Ishikawa (cell line): ENCODE measurements at regions not wholly inside any gene's neighbourhood (a gene's known extent, or its start where the extent isn't known, plus 50 kb on each side); places are given as distances from the start of the nearest gene placed in this dataset.

Source experiments
- CREB1 ChIP-seq: IDR thresholded peaks from 2 replicates; pipeline ENCODE4 v1.6.1; 2012; ENCODE audit warnings: low read depth
- EGR1 ChIP-seq: IDR thresholded peaks from 2 replicates; pipeline ENCODE4 v1.6.1; 2012
- EP300 ChIP-seq: IDR thresholded peaks from 2 replicates; pipeline ENCODE4 v1.6.1; 2012; ENCODE audit warnings: borderline replicate concordance
- FOXM1 ChIP-seq: IDR thresholded peaks from 2 replicates; pipeline ENCODE4 v1.6.1; 2012; ENCODE audit warnings: low read depth, borderline replicate concordance
- MAX ChIP-seq: IDR thresholded peaks from 2 replicates; pipeline ENCODE4 v1.6.1; 2012
- REST ChIP-seq: IDR thresholded peaks from 2 replicates; pipeline ENCODE4 v1.6.1; 2012; ENCODE audit warnings: low read depth, mild to moderate bottlenecking

DNA sequence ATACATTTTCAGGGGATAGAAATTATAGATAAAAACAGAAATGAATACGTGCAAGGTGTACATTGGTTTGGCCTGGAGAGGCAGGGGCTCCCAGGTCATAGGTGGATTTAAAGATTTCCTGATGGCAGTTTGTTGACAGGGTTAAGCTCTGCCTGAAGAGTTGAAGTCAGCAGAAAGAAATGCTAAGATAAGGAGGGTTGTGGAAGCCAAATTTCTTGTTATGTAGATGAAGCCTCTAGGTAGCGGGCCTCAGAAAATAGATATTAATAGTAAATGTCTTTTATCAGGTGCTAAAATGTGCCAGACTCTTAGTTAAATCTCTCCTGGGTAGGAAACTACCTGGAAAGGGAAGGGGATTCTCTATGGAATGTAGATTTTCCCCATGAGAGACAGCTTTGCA lies 188.8 kb downstream of the CDH26 start:
- TF ChIP-seq MAX: no peak
- TF ChIP-seq FOXM1: no peak
- TF ChIP-seq EP300: no peak
- no peak for TF ChIP-seq EGR1
- TF ChIP-seq REST: no peak
- no peak for TF ChIP-seq CREB1
